NCI-H345 treated with DMSO at 0.1 percent for 48 hours (cell line): ENCODE measurements at regions not wholly inside any gene's neighbourhood (a gene's known extent, or its start where the extent isn't known, plus 50 kb on each side); places are given as distances from the start of the nearest gene placed in this dataset.
"Not testable (repeated sequence)": the region's sequence is repeated elsewhere in the genome, so short reads cannot be mapped to it uniquely, and the experiment has no call there.

Experiments used
- DNase-seq: peaks from one replicate; lab custom pipeline; 2025; ENCODE audit not compliant: unreplicated experiment; lab: John Stamatoyannopoulos, UW

- DNase-seq, result no peak
These were observed 196.4 kb upstream of the VSTM2A start for GRCh38 chr7:54345746-54346145.

DNA sequence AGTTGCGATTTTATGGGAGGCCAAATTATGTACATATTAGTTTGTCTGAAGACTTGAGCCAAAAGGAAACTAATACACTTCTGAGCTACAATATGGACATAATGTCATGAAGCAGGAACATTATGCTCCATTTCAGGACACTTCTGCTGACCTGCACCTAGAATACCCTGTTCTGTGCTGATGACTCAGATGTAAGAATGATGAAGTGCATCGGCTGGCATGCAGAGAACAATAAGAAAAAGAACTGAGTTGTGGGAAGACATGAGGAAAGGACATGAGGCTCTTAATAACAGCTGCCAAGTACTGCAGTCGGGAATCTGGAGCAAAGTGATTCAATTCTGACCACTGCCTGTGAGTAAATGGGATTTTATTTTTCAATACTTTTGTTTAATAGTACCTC is 192.9 kb upstream of the VSTM2A start:
- DNase-seq, result no peak

GRCh38 chr7:54354436-54354835 is 187.7 kb upstream of the VSTM2A start:
- DNase-seq, result no peak

GRCh38 chr7:54355842-54356241 is 186.3 kb upstream of the VSTM2A start:
- no peak for DNase-seq

GRCh38 chr7:54360075-54360840 is 181.9 kb upstream of the VSTM2A start:
- no peak for DNase-seq

DNA sequence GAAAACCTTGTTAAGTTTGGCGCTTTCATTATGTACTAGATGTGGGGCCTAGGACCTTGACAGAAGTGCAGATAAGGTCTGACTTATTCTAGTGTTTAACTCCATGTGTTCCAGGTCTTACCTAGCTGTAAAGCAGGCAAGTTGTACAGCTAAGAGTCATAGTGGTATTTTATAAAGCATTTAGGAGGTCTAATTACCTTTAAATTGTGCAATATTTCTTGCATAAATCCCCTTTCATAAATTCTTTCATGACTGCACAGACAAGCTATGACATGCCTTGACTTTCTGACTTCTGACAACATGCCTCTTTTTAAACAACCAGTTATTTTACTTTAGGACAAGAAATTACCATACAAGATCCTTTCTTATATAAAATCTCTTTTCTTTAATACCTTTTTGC is 151.6 kb upstream of the VSTM2A start:
- DNase-seq, result no peak

DNA sequence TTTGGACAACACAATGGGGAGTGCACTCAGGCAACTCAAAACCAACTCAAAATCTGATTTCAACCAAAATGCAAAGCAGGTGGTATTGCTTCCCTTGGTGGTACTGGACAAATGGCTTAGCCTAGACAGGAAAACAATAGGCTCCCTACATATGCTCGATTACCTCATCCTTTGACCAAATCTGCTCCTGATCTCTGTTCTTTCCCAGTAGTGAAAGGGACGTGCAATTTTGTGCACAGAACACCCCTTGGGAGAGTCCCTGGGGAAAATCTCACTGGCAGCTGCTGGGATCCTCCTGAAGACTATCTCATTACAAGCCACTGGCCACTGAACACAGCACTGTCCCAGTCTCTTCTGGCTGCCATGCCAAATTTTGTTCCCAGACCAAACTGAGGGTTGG is 149.2 kb upstream of the VSTM2A start:
- DNase-seq, result no peak

DNA sequence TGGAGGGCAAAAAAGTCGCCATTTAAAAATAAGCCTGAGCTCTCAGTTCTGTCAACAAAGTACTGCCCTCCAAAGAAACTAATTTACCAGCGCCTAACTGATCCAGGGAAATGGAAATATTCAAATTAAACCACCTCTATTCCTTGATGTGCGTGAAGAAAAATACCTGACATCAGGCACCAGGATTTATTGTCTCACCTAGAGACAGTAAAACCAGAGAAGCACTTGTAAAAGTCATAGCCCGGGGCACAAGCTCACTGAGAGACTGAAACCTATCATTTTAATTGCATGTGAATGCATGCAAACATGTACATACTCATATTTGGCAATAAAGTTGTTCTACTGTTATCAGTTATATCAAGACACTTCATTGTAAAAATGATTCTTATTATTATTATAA is 147.3 kb upstream of the VSTM2A start:
- DNase-seq, result peak; percentile 3

GRCh38 chr7:54397836-54398612 is 144.2 kb upstream of the VSTM2A start:
- DNase-seq, result no peak

GRCh38 chr7:54398863-54399262 is 143.3 kb upstream of the VSTM2A start:
- no peak for DNase-seq

DNA sequence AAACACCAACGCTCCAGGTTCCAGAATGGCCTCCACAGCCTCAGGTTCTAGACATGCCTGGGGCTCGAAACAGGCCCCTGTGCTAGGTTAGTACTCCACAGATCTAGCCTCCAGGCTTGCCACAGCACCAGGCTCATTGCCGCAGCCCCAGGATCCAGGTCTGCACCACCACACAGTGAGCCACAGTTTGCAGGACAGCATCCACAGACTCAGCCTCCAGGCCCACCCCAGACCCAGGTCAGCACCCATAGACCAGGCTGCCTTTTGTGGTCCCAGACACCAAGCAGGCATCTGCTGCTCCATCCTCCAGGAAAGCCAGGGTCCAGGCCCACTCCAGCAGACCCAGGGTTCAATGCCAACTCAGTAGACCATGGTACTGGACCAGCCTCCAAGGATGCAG is 132.3 kb upstream of the VSTM2A start:
- no peak for DNase-seq

GRCh38 chr7:54416678-54417077 is 125.5 kb upstream of the VSTM2A start:
- no peak for DNase-seq

- no peak for DNase-seq
These were observed 123.0 kb upstream of the VSTM2A start for GRCh38 chr7:54419209-54419608.

- DNase-seq, result no peak
These were observed 115.8 kb upstream of the VSTM2A start for GRCh38 chr7:54426406-54426805.

DNA sequence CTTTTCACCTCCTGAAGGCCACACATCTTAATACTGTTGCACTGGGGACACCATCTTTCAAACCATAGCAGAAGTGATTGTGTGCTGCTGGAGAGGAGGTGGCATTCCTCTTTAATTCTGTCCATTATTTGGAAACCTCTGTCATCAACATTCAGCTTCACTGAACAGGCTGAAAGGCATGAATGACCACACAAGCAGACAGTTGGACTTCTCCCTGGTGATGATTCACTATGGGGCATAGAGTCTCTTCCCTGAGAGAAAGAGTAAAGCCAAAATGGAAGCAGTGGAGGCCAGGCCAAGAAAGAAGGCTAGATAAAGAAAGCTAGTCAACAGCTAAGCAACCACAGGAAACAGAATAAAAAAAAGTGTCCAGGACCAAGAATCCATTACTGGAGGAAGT is 113.1 kb upstream of the VSTM2A start:
- DNase-seq, result no peak

DNA sequence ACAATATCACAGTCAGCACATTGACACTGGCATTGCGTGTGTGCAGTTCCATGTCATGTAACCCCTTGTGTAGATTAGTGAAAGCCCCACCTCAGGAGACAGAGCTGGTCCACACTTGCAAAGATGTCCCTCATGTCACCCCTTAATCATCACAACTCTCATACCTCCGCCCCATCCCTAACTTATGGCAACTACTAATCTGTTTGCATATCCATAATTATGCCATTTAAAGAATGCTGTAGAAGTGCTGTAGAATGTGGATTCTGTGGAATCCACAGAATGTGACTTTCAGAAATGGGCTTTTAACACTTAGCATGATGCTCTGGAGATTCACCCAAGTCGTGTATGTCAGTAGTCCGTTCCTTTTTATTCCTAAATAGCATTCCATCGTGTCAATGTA is 102.8 kb upstream of the VSTM2A start:
- DNase-seq, result no peak

- not testable (repeated sequence) for DNase-seq
These were observed 98.0 kb upstream of the VSTM2A start for GRCh38 chr7:54444046-54444686.

DNA sequence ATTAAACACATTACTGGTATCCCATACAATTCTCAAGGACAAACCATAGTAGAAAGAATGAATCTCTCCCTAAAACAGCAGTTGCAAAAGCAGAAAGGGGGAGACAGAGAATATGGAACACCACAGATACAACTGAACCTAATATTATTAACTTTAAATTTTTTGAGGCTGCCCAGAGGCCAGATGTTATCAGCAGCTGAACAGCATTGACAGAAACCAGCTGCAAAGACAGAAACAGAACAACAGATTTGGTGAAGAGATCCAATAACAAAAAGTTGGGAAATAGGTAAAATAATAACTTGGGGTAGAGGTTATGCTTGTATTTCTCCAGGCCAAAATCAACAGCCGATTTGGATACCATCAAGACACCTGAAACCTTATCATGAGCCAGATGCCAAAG is 89.0 kb upstream of the VSTM2A start:
- not testable (repeated sequence) for DNase-seq

DNA sequence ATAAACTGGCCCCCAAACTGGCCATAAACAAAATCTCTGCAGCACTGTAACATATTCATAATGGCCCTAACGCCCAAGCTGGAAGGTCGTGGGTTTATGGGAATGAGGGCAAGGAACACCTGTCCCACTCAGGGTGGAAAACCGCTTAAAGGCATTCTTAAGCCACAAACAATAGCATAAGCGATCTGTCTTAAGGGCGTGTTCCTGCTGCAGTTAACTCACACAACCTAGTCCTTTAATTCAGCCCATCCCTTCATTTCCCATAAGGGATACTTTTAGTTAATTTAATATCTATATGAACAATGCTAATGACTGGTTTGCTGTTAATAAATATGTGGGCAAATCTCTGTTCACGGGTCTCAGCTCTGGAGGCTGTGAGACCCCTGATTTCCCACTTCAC is 87.5 kb upstream of the VSTM2A start:
- DNase-seq, result not testable (repeated sequence)

DNA sequence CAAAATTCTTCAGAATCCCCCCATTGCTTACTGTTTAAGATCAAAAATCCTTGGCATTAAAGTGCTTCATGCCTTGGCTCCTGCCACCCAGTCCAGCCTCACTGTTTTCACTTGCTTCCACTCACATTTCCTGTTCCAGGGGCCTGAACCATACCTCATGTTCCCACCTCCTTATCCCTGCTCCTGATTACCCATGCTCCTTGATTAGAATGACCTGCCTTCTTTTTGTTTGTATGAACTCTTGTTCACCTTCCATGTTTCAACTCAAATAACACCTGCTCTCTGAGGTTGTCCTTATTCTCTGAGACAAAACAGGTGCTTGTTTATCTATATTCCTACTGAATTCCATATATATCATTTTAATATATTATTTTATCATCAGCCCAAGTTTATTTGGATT is 77.1 kb upstream of the VSTM2A start:
- DNase-seq, result no peak

GRCh38 chr7:54469740-54470139 is 72.4 kb upstream of the VSTM2A start:
- DNase-seq, result no peak

- no peak for DNase-seq
These were observed 65.6 kb upstream of the VSTM2A start for GRCh38 chr7:54476609-54477008.
